SU-DHL-6 (cell line): ENCODE measurements at regions not wholly inside any gene's neighbourhood (a gene's known extent, or its start where the extent isn't known, plus 50 kb on each side); places are given as distances from the start of the nearest gene placed in this dataset.

Experiments used
- H2AFZ ChIP-seq: fragments of 200-600 bp; sonication (generic); 2 replicates; pipeline ENCODE4 v1.6.1; 2014; ENCODE audit warnings: low read depth, mild to moderate bottlenecking, moderate library complexity, mixed read lengths, antibody characterized with exemption, low read length; ENCODE audit not compliant: severe bottlenecking
- H3F3A ChIP-seq: fragments of 200-600 bp; shearing (Covaris generic); 2 replicates; pipeline ENCODE4 v1.6.0; 2016; ENCODE audit warnings: antibody characterized with exemption, mild to moderate bottlenecking; ENCODE audit not compliant: insufficient read depth
- H3K27ac ChIP-seq: fragments of 200-600 bp; sonication (generic); 2 replicates; pipeline ENCODE4 v1.5.1; 2016; ENCODE audit warnings: low read depth, mild to moderate bottlenecking, low read length, moderate library complexity, mixed read lengths
- H3K27me3 ChIP-seq: fragments of 200-600 bp; sonication (generic), shearing (Covaris generic); 2 replicates; pipeline ENCODE4 v1.6.0; 2014; ENCODE audit warnings: mild to moderate bottlenecking, low read length
- H3K36me3 ChIP-seq: fragments of 200-600 bp; sonication (generic); 2 replicates; pipeline ENCODE4 v1.6.1; 2014; ENCODE audit warnings: mild to moderate bottlenecking, low read length, mixed read lengths
- H3K4me2 ChIP-seq: fragments of 300-600, 200-600 bp; shearing (Covaris generic), sonication (generic); 2 replicates; pipeline ENCODE4 v1.6.0; 2014; ENCODE audit warnings: low read length, low read depth, mild to moderate bottlenecking; ENCODE audit not compliant: poor library complexity, severe bottlenecking
- H3K4me3 ChIP-seq: fragments of 200-600 bp; sonication (generic); 2 replicates; pipeline ENCODE4 v1.5.1; 2014; ENCODE audit warnings: antibody characterized with exemption, low read length, mild to moderate bottlenecking, mixed read lengths; ENCODE audit not compliant: insufficient read depth, poor library complexity, severe bottlenecking
- H3K79me2 ChIP-seq: fragments of 200-600 bp; sonication (generic); 2 replicates; pipeline ENCODE4 v1.6.1; 2014; ENCODE audit warnings: mild to moderate bottlenecking, low read length, moderate library complexity; ENCODE audit not compliant: insufficient read depth
- H3K9ac ChIP-seq: fragments of 200-600 bp; sonication (generic); 2 replicates; pipeline ENCODE4 v1.7.0; 2014; ENCODE audit warnings: mild to moderate bottlenecking, low read length
- H3K9me2 ChIP-seq: fragments of 200-600 bp; sonication (generic); replicated peaks from 2 replicates; pipeline ENCODE4 v1.6.1; 2014; ENCODE audit warnings: low read length; ENCODE audit not compliant: insufficient read depth
- H3K9me3 ChIP-seq: fragments of 200-600 bp; sonication (generic); 2 replicates; pipeline ENCODE4 v1.6.1; 2014; ENCODE audit warnings: low read length, mixed read lengths; ENCODE audit not compliant: insufficient read depth
- H4K20me1 ChIP-seq: fragments of 200-600 bp; sonication (generic); 2 replicates; pipeline ENCODE4 v1.6.1; 2014; ENCODE audit warnings: low read depth, mild to moderate bottlenecking, antibody characterized with exemption, low read length, moderate library complexity, mixed read lengths
- CTCF ChIP-seq: fragments of 200-600 bp; sonication (generic); IDR thresholded peaks from one replicate; pipeline ENCODE4 v1.5.1; 2017; ENCODE audit warnings: antibody characterized with exemption, mild to moderate bottlenecking, low read length, moderate library complexity; ENCODE audit not compliant: insufficient read depth, poor library complexity, severe bottlenecking
- EZH2phosphoT487 ChIP-seq: fragments of 200-600 bp; sonication (generic), shearing (Covaris generic); conservative IDR thresholded peaks from 2 replicates; pipeline ENCODE4 v1.6.1; 2018; ENCODE audit warnings: mild to moderate bottlenecking, antibody characterized with exemption, low read length, moderate library complexity, mixed read lengths

- no peak overlapping the region for H3K9ac ChIP-seq
- no peak overlapping the region for H3K27ac ChIP-seq
- no peaks in the 10 kb centered on the region for H3K9me2 ChIP-seq
- no peak for TF ChIP-seq EZH2phosphoT487
- TF ChIP-seq CTCF: no peak
- no peaks in the 10 kb centered on the region for H3K27me3 ChIP-seq
- H3K36me3 ChIP-seq: no peaks in the 10 kb centered on the region
- no peaks in the 10 kb centered on the region for H4K20me1 ChIP-seq
- H3K4me2 ChIP-seq: no peak overlapping the region
- no peaks in the 10 kb centered on the region for H3F3A ChIP-seq
- H3K4me3 ChIP-seq: no peak overlapping the region
- no peak overlapping the region for H2AFZ ChIP-seq
- H3K79me2 ChIP-seq: no peaks in the 10 kb centered on the region
- no peaks in the 10 kb centered on the region for H3K9me3 ChIP-seq
Measured at GRCh38 chr4:145319751-145320150, 139.4 kb upstream of the OTUD4 start.

DNA sequence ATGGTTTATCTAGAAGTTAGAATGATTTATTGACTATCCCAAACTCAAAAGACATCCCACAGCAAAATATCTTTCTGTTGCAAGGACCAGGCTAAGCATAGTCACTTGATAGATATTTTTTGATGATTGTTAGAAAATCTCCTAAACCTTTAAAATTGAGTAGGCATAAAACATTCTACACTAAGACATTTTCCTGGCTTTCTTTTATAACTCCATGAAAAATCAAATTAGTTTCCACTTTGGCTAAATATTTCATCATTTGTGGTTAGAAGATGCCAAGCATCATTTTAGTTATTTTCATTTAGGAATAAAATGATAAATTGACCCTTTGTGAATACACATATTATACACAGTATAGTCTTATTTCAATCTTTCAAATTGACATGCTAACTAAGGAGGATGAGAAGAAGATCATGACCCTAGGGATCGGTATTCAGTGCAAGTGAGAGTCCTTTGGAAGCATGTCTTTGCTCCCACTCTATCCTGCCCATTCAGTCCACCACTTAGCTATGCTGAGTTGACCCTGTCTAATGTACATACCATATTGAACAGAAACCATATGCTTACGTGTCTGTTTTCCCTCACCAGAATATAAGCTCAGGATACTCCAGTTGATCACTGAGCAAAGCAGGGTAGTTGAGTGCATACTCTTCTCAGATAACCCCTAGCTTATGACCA, 136.6 kb upstream of the OTUD4 start:
- Histone ChIP-seq H3K27me3 (no peaks in the 10 kb centered on the region), H3K9ac (no peak overlapping the region), H3K9me2 (no peaks in the 10 kb centered on the region), H3K27ac (no peak overlapping the region), H3K9me3 (no peaks in the 10 kb centered on the region), H3F3A (no peaks in the 10 kb centered on the region), H3K36me3 (no peaks in the 10 kb centered on the region), H4K20me1 (no peaks in the 10 kb centered on the region), H3K4me3 (no peak overlapping the region), H3K79me2 (no peaks in the 10 kb centered on the region), H3K4me2 (no peak overlapping the region), H2AFZ (no peak overlapping the region)
- TF ChIP-seq CTCF (no peak), EZH2phosphoT487 (no peak)

- TF ChIP-seq EZH2phosphoT487: no peak
- TF ChIP-seq CTCF: no peak
- H3K79me2 ChIP-seq: no peaks in the 10 kb centered on the region
- H2AFZ ChIP-seq: no peak overlapping the region
- H3K9me3 ChIP-seq: no peaks in the 10 kb centered on the region
- H3K4me2 ChIP-seq: no peak overlapping the region
- no peaks in the 10 kb centered on the region for H3K36me3 ChIP-seq
- H3K27ac ChIP-seq: no peak overlapping the region
- no peaks in the 10 kb centered on the region for H4K20me1 ChIP-seq
- H3K4me3 ChIP-seq: no peak overlapping the region
- no peaks in the 10 kb centered on the region for H3K9me2 ChIP-seq
- H3K27me3 ChIP-seq: no peaks in the 10 kb centered on the region
- no peaks in the 10 kb centered on the region for H3F3A ChIP-seq
- no peak overlapping the region for H3K9ac ChIP-seq
Measured at GRCh38 chr4:145315811-145316225, 135.4 kb upstream of the OTUD4 start.
